ENCODE measurements at regions not wholly inside any gene's neighbourhood (a gene's known extent, or its start where the extent isn't known, plus 50 kb on each side); places are given as distances from the start of the nearest gene placed in this dataset.

- ChIA-PET POLR2A (no interaction called here), CTCF (interaction anchor here (1.3 kb wide), 1 partner anchor 23 kb away, joined by 3 read pairs; no protein-coding TSS in a partner anchor)
- Histone ChIP-seq H3K4me2 (no peak overlapping the region), H3K4me1 (ENCODE audit: control insufficient read depth in 1 of 2, insufficient read depth in 2 of 2, low read depth in 1 of 2, low read length in 1 of 2) (no peaks in the 10 kb centered on the region), H3K4me3 (ENCODE audit: low read depth in 2 of 2, low read length in 1 of 2) (peak overlapping the region in 1 of 2 experiments; percentile 29; a peak in 1 of 4 replicates), H3K27me3 (ENCODE audit: insufficient read depth) (no peaks in the 10 kb centered on the region), H3K9me2 (no peaks in the 10 kb centered on the region), H2AFZ (ENCODE audit: low read depth) (no peak overlapping the region), H3K79me2 (ENCODE audit: insufficient read depth) (no peaks in the 10 kb centered on the region), H3K36me3 (replicated peaks in 1 of 2; ENCODE audit: control insufficient read depth in 1 of 2, insufficient read depth in 2 of 2, low read length in 1 of 2) (no peaks in the 10 kb centered on the region), H3K27ac (ENCODE audit: low read depth in 2 of 2, low read length in 1 of 2) (no peak overlapping the region), H3K9me3 (no peaks in the 10 kb centered on the region), H3K9ac (no peak overlapping the region), H3F3A (replicated peaks; ENCODE audit: insufficient read depth) (no peaks in the 10 kb centered on the region), H4K20me1 (ENCODE audit: insufficient read depth) (no peaks in the 10 kb centered on the region)
- TF ChIP-seq JUND (IDR thresholded peaks at IDR 0.05): no peak
- TF ChIP-seq ELF1 (IDR thresholded peaks at IDR 0.05): no peak
- TF ChIP-seq RCOR1 (IDR thresholded peaks at IDR 0.05; ENCODE audit: low read length): no peak
- no peak for TF ChIP-seq NRF1 (IDR thresholded peaks at IDR 0.05; ENCODE audit: low read depth, low read length)
- TF ChIP-seq, protein P1, sequence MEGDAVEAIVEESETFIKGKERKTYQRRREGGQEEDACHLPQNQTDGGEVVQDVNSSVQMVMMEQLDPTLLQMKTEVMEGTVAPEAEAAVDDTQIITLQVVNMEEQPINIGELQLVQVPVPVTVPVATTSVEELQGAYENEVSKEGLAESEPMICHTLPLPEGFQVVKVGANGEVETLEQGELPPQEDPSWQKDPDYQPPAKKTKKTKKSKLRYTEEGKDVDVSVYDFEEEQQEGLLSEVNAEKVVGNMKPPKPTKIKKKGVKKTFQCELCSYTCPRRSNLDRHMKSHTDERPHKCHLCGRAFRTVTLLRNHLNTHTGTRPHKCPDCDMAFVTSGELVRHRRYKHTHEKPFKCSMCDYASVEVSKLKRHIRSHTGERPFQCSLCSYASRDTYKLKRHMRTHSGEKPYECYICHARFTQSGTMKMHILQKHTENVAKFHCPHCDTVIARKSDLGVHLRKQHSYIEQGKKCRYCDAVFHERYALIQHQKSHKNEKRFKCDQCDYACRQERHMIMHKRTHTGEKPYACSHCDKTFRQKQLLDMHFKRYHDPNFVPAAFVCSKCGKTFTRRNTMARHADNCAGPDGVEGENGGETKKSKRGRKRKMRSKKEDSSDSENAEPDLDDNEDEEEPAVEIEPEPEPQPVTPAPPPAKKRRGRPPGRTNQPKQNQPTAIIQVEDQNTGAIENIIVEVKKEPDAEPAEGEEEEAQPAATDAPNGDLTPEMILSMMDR (IDR thresholded peaks at IDR 0.05): no peak
- no peak for TF ChIP-seq POLR2AphosphoS5 (IDR thresholded peaks at IDR 0.05; ENCODE audit: low read depth, low read length)
- TF ChIP-seq, protein P2, sequence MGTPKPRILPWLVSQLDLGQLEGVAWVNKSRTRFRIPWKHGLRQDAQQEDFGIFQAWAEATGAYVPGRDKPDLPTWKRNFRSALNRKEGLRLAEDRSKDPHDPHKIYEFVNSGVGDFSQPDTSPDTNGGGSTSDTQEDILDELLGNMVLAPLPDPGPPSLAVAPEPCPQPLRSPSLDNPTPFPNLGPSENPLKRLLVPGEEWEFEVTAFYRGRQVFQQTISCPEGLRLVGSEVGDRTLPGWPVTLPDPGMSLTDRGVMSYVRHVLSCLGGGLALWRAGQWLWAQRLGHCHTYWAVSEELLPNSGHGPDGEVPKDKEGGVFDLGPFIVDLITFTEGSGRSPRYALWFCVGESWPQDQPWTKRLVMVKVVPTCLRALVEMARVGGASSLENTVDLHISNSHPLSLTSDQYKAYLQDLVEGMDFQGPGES (IDR thresholded peaks at IDR 0.05; ENCODE audit: low read depth, low read length): no peak
- no peak for TF ChIP-seq USF2 (IDR thresholded peaks at IDR 0.05; ENCODE audit: borderline replicate concordance, low read depth, low read length)
- TF ChIP-seq TAF1 (IDR thresholded peaks at IDR 0.05; ENCODE audit: borderline replicate concordance, low read depth, low read length): no peak
- TF ChIP-seq TEAD4 (IDR thresholded peaks at IDR 0.05; ENCODE audit: borderline replicate concordance, insufficient read depth): no peak
- no peak for TF ChIP-seq SIN3A (IDR thresholded peaks at IDR 0.05; ENCODE audit: borderline replicate concordance, low read depth, low read length)
- TF ChIP-seq RFX5 (IDR thresholded peaks at IDR 0.05; ENCODE audit: low read length): no peak
- TF ChIP-seq, protein P3, sequence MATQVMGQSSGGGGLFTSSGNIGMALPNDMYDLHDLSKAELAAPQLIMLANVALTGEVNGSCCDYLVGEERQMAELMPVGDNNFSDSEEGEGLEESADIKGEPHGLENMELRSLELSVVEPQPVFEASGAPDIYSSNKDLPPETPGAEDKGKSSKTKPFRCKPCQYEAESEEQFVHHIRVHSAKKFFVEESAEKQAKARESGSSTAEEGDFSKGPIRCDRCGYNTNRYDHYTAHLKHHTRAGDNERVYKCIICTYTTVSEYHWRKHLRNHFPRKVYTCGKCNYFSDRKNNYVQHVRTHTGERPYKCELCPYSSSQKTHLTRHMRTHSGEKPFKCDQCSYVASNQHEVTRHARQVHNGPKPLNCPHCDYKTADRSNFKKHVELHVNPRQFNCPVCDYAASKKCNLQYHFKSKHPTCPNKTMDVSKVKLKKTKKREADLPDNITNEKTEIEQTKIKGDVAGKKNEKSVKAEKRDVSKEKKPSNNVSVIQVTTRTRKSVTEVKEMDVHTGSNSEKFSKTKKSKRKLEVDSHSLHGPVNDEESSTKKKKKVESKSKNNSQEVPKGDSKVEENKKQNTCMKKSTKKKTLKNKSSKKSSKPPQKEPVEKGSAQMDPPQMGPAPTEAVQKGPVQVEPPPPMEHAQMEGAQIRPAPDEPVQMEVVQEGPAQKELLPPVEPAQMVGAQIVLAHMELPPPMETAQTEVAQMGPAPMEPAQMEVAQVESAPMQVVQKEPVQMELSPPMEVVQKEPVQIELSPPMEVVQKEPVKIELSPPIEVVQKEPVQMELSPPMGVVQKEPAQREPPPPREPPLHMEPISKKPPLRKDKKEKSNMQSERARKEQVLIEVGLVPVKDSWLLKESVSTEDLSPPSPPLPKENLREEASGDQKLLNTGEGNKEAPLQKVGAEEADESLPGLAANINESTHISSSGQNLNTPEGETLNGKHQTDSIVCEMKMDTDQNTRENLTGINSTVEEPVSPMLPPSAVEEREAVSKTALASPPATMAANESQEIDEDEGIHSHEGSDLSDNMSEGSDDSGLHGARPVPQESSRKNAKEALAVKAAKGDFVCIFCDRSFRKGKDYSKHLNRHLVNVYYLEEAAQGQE (IDR thresholded peaks at IDR 0.05; ENCODE audit: low read depth, low read length): no peak
- TF ChIP-seq MXI1 (IDR thresholded peaks at IDR 0.05; ENCODE audit: low read depth, low read length): no peak
- TF ChIP-seq CHD2 (IDR thresholded peaks at IDR 0.05; ENCODE audit: low read length, partially characterized antibody): no peak
- no peak for TF ChIP-seq ZBTB33 (IDR thresholded peaks at IDR 0.05; ENCODE audit: borderline replicate concordance, low read depth)
- DNase-seq: no peak
- WGBS (ENCODE audit: low lambda C conversion rate): 75% methylated on average over 14 of the region's 18 CpGs
Observed at GRCh38 chr20:5471368-5471767, 139.4 kb downstream of the GPCPD1 start.

Measured in SK-N-SH (cell line).